CD14-positive monocyte (primary cell): ENCODE measurements at regions not wholly inside any gene's neighbourhood (a gene's known extent, or its start where the extent isn't known, plus 50 kb on each side); places are given as distances from the start of the nearest gene placed in this dataset.

Experiments
- DNase-seq, 3 donors: peaks; one replicate each; pipeline ENCODE4 v3.0.0-alpha.2; 2011 to 2022
- H2AFZ ChIP-seq: 2 replicates; pipeline ENCODE4 v1.6.0; 2012; ENCODE audit warnings: mild to moderate bottlenecking, low read depth, low read length, inconsistent platforms; ENCODE audit not compliant: insufficient read depth, poor library complexity, severe bottlenecking
- H3K27ac ChIP-seq, 2 donors: 1 replicate in 1 of 2; 2 replicates in 1 of 2; pipeline ENCODE4 v1.5.1; 2012 to 2013; ENCODE audit warnings: low read length in 2 of 2, control low read depth in 1 of 2, inconsistent platforms in 1 of 2, low read depth in 1 of 2, mild to moderate bottlenecking in 1 of 2
- H3K27me3 ChIP-seq, 2 donors: one replicate each; pipeline versions ENCODE4 v1.6.0 to v1.6.1; 2011 to 2013; ENCODE audit warnings: low read length in 2 of 2; ENCODE audit not compliant: control insufficient read depth in 2 of 2, insufficient read depth in 2 of 2
- H3K36me3 ChIP-seq, 2 donors: replicated peaks in 1 of 2; 1 replicate in 1 of 2; 2 replicates in 1 of 2; pipeline versions ENCODE4 v1.5.1 to v1.6.1; 2012 to 2013; ENCODE audit warnings: low read length in 2 of 2, control low read depth in 1 of 2, inconsistent platforms in 1 of 2, mild to moderate bottlenecking in 1 of 2; ENCODE audit not compliant: insufficient read depth in 2 of 2, control insufficient read depth in 1 of 2
- H3K4me1 ChIP-seq, 2 donors: 1 replicate in 1 of 2; 2 replicates in 1 of 2; pipeline versions ENCODE4 v1.5.1 to v1.6.1; 2012 to 2013; ENCODE audit warnings: low read length in 2 of 2, control low read depth in 1 of 2, inconsistent platforms in 1 of 2, mild to moderate bottlenecking in 1 of 2, moderate library complexity in 1 of 2; ENCODE audit not compliant: insufficient read depth in 2 of 2, control insufficient read depth in 1 of 2
- H3K4me2 ChIP-seq: replicated peaks from 2 replicates; pipeline ENCODE3; 2012; ENCODE audit warnings: low read length, moderate library complexity, mild to moderate bottlenecking; ENCODE audit not compliant: poor library complexity, severe bottlenecking; ENCODE audit errors: extremely low read depth
- H3K4me3 ChIP-seq, 3 experiments: fragments of 200-600 bp in 1 of 3; sonication (generic) in 1 of 3; replicated peaks in 1 of 3; 1 replicate in 2 of 3; 2 replicates in 1 of 3; pipeline ENCODE4 v1.5.1; 2011 to 2013; ENCODE audit warnings: low read length in 3 of 3, mild to moderate bottlenecking in 3 of 3, control low read depth in 2 of 3, low read depth in 2 of 3, inconsistent platforms in 1 of 3, moderate library complexity in 1 of 3
- H3K79me2 ChIP-seq: 2 replicates; pipeline ENCODE4 v1.6.0; 2012; ENCODE audit warnings: mild to moderate bottlenecking, control low read depth, inconsistent platforms, low read length, moderate library complexity; ENCODE audit not compliant: insufficient read depth
- H3K9ac ChIP-seq: 2 replicates; pipeline ENCODE4 v1.6.0; 2017; ENCODE audit warnings: low read length, mild to moderate bottlenecking; ENCODE audit not compliant: insufficient read depth, poor library complexity, severe bottlenecking
- H3K9me3 ChIP-seq, 2 donors: replicated peaks in 1 of 2; 1 replicate in 1 of 2; 2 replicates in 1 of 2; pipeline versions ENCODE4 v1.5.1 to v1.6.1; 2012 to 2013; ENCODE audit warnings: low read length in 2 of 2, control low read depth in 1 of 2; ENCODE audit not compliant: control insufficient read depth in 1 of 2, insufficient read depth in 1 of 2
- H4K20me1 ChIP-seq: 2 replicates; pipeline ENCODE4 v1.6.0; 2012; ENCODE audit warnings: mild to moderate bottlenecking, low read length, control low read depth, moderate library complexity; ENCODE audit not compliant: insufficient read depth
- H3K27ac Mint-ChIP-seq, 7 donors: one replicate each; pipeline ENCODE4 v1.8.0; 2020; ENCODE audit warnings: mild to moderate bottlenecking in 7 of 7, mixed read lengths in 7 of 7, moderate library complexity in 6 of 7, inconsistent platforms in 2 of 7
- H3K27me3 Mint-ChIP-seq, 3 donors: one replicate each; pipeline ENCODE4 v1.8.0; 2021 to 2022; ENCODE audit warnings: low read depth in 3 of 3, mild to moderate bottlenecking in 3 of 3, mixed read lengths in 3 of 3, moderate library complexity in 3 of 3, inconsistent platforms in 1 of 3
- H3K36me3 Mint-ChIP-seq, 2 donors: one replicate each; pipeline ENCODE4 v1.8.0; 2020; ENCODE audit warnings: mixed read lengths in 2 of 2, inconsistent platforms in 1 of 2, mild to moderate bottlenecking in 1 of 2
- H3K4me1 Mint-ChIP-seq: one replicate; pipeline ENCODE4 v1.8.0; 2020; ENCODE audit warnings: mild to moderate bottlenecking, mixed read lengths
- H3K4me3 Mint-ChIP-seq, 2 donors: one replicate each; pipeline ENCODE4 v1.8.0; 2020; ENCODE audit warnings: mild to moderate bottlenecking in 2 of 2, mixed read lengths in 2 of 2, moderate library complexity in 1 of 2
- H3K9me3 Mint-ChIP-seq, 7 donors: one replicate each; pipeline ENCODE4 v1.8.0; 2020 to 2022; ENCODE audit warnings: mixed read lengths in 7 of 7, mild to moderate bottlenecking in 6 of 7, moderate library complexity in 6 of 7, inconsistent platforms in 2 of 7
- intact Hi-C, 2 donors: fragments of 100-400 bp; cut with micrococcal nuclease; formaldehyde crosslinking; loops; one replicate each; pipeline versions ENCODE4 v1.15.0 to v1.15.1; 2023
- TF ChIP-seq, protein P1 (sequence below): fragments of 200-600 bp; IDR thresholded peaks from one replicate; pipeline ENCODE4 v1.8.0; 2022; ENCODE audit warnings: antibody characterized with exemption, mild to moderate bottlenecking

GRCh38 chr13:64850017-64850416 lies 2380.1 kb downstream of the PCDH9 start:
- Mint-ChIP-seq H3K4me1 (no peaks in the 10 kb centered on the region), H3K9me3 (peaks cover 0 to 12% (median 2%) of the 10 kb centered on the region in 7 donors), H3K27me3 (peaks cover 0 to 2% (median 0%) of the 10 kb centered on the region in 3 donors), H3K36me3 (no peaks in the 10 kb centered on the region), H3K4me3 (no peak overlapping the region), H3K27ac (no peak overlapping the region)
- H3K36me3 ChIP-seq: no peaks in the 10 kb centered on the region
- no peak overlapping the region for H3K9ac ChIP-seq
- H3K9me3 ChIP-seq: peaks cover 5% of the 10 kb centered on the region in 2 donors
- no peak overlapping the region for H3K4me2 ChIP-seq
- intact Hi-C loops: no loop called here
- TF ChIP-seq, protein P1, sequence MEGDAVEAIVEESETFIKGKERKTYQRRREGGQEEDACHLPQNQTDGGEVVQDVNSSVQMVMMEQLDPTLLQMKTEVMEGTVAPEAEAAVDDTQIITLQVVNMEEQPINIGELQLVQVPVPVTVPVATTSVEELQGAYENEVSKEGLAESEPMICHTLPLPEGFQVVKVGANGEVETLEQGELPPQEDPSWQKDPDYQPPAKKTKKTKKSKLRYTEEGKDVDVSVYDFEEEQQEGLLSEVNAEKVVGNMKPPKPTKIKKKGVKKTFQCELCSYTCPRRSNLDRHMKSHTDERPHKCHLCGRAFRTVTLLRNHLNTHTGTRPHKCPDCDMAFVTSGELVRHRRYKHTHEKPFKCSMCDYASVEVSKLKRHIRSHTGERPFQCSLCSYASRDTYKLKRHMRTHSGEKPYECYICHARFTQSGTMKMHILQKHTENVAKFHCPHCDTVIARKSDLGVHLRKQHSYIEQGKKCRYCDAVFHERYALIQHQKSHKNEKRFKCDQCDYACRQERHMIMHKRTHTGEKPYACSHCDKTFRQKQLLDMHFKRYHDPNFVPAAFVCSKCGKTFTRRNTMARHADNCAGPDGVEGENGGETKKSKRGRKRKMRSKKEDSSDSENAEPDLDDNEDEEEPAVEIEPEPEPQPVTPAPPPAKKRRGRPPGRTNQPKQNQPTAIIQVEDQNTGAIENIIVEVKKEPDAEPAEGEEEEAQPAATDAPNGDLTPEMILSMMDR: no peak
- H2AFZ ChIP-seq: no peak overlapping the region
- H3K4me1 ChIP-seq: no peaks in the 10 kb centered on the region
- no peaks in the 10 kb centered on the region for H3K27me3 ChIP-seq
- H3K79me2 ChIP-seq: no peaks in the 10 kb centered on the region
- no peak overlapping the region for H3K27ac ChIP-seq
- H4K20me1 ChIP-seq: no peaks in the 10 kb centered on the region
- no peak for DNase-seq
- H3K4me3 ChIP-seq: no peak overlapping the region

DNA sequence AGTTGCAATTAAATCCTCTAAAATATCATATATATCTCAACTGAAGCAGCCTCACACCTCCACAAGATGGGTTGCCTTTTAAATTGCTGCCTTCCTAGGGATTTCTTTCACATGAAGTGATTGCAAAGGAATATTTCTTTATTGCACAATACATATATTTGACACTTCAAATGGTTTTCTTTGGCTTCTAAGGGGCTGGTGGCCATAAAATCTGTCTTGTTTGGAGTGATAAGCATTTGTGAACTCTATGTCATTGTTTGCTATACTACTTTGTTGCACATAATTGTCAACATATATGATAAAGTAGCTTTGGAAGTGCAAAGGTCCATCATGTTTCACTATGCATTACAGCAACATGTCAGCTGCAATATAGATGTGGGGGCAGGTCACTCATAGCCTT lies 2380.9 kb downstream of the PCDH9 start:
- Histone ChIP-seq H3K4me3 (no peak overlapping the region), H3K79me2 (no peaks in the 10 kb centered on the region), H4K20me1 (no peaks in the 10 kb centered on the region), H3K36me3 (no peaks in the 10 kb centered on the region), H3K9me3 (peaks cover 5% of the 10 kb centered on the region in 2 donors), H3K4me2 (no peak overlapping the region), H2AFZ (no peak overlapping the region), H3K27ac (no peak overlapping the region), H3K9ac (no peak overlapping the region), H3K4me1 (no peaks in the 10 kb centered on the region), H3K27me3 (no peaks in the 10 kb centered on the region)
- no peak overlapping the region for H3K4me3 Mint-ChIP-seq
- H3K27ac Mint-ChIP-seq: no peak overlapping the region
- intact Hi-C loops: no loop called here
- DNase-seq: no peak
- peaks cover 0 to 12% (median 4%) of the 10 kb centered on the region in 7 donors for H3K9me3 Mint-ChIP-seq
- peaks cover 0 to 2% (median 0%) of the 10 kb centered on the region in 3 donors for H3K27me3 Mint-ChIP-seq
- TF ChIP-seq, protein P1: no peak
- H3K4me1 Mint-ChIP-seq: no peaks in the 10 kb centered on the region
- H3K36me3 Mint-ChIP-seq: no peaks in the 10 kb centered on the region
